ENCODE measurements at regions not wholly inside any gene's neighbourhood (a gene's known extent, or its start where the extent isn't known, plus 50 kb on each side); places are given as distances from the start of the nearest gene placed in this dataset.

DNA sequence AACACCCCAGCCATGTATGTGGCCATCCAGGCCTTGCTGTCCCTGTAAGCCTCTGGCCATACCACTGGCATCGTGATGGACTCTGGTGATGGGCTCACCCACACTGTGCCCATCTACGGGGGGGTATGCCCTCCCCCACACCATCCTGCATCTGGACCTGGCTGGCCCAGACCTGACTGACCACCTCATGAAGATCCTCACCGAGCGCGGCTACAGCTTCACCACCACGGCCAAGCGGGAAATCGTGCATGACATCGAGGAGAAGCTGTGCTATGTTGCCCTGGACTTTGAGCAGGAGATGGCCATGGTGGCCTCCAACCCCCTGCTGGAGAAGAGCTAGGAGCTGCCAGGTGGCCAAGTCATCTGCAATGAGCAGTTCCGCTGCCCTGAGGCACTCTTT is 80.4 kb upstream of the ZCCHC2 start:
- DNase-seq (ENCODE audit: low read depth, low spot score) = no peak
- Histone ChIP-seq H3K9me3 (ENCODE audit: control insufficient read depth, insufficient read depth, low read length) (no peaks in the 10 kb centered on the region; the same call in 1 of the 2 replicates), H3K4me3 (ENCODE audit: low read depth, low read length) (no peak overlapping the region), H3K27ac (ENCODE audit: low read depth, low read length) (no peak overlapping the region), H3K27me3 (ENCODE audit: control insufficient read depth, insufficient read depth, low read length) (peaks cover 7% of the 10 kb centered on the region)
- ChIA-PET POLR2A (no interaction called here), CTCF (no interaction called here)
- TF ChIP-seq, protein P1, sequence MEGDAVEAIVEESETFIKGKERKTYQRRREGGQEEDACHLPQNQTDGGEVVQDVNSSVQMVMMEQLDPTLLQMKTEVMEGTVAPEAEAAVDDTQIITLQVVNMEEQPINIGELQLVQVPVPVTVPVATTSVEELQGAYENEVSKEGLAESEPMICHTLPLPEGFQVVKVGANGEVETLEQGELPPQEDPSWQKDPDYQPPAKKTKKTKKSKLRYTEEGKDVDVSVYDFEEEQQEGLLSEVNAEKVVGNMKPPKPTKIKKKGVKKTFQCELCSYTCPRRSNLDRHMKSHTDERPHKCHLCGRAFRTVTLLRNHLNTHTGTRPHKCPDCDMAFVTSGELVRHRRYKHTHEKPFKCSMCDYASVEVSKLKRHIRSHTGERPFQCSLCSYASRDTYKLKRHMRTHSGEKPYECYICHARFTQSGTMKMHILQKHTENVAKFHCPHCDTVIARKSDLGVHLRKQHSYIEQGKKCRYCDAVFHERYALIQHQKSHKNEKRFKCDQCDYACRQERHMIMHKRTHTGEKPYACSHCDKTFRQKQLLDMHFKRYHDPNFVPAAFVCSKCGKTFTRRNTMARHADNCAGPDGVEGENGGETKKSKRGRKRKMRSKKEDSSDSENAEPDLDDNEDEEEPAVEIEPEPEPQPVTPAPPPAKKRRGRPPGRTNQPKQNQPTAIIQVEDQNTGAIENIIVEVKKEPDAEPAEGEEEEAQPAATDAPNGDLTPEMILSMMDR (IDR thresholded peaks at IDR 0.05; ENCODE audit: low read depth, low read length) = no peak

DNA sequence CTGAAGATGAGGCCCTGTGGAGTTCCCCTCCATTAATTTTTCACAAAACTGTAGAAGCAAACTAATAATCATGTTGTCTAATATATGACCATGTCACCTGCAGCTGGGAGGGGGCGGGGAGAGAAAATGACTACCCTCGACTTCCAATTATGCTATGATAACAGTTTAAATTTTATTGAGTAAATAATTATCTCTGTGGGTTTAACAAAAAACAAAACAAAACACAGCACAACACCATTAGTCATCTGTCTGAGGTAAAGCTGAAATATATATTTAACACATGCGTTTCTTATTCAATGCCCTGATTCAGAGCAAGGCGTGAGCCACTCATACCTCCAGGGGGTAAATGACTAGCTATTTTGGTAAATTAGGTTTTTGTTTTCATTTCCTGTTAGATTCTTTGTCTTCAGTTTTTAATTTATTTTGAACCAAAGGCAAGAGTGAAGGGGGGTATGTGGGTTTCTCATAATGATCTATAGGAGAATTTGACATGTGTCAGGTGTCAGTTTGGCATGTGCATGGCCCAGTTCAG is 77.4 kb upstream of the ZCCHC2 start:
- CTCF ChIA-PET = interaction anchor here (0.9 kb wide), 1 partner anchor 20 kb away, joined by 5 read pairs; no protein-coding TSS in a partner anchor
- POLR2A ChIA-PET = no interaction called here

DNA sequence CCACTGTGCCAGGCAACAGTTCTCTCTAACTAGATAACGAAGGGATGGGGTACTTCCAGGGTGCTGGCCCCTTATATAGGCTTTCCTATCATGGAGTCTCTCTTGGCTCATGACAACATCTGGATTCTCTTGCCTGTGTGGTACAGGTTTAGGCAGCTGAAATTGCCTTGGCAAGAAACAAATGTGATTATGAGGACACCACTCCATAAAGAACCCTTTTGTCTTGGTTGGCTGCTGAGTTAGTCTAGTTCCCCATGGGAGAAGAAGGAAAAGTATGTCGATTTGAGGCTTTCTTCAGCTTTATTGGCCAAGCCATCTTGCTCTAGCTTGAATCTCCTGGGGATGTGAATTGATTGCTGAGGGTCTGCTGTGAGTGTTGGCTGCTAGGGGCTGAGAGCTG is 76.3 kb upstream of the ZCCHC2 start:
- Histone ChIP-seq H3K9me3 (ENCODE audit: control insufficient read depth, insufficient read depth, low read length) (no peaks in the 10 kb centered on the region; the same call in 1 of the 2 replicates), H3K27me3 (ENCODE audit: control insufficient read depth, insufficient read depth, low read length) (peaks cover 7% of the 10 kb centered on the region), H3K27ac (ENCODE audit: low read depth, low read length) (no peak overlapping the region), H3K4me3 (ENCODE audit: low read depth, low read length) (no peak overlapping the region)
- TF ChIP-seq, protein P1 (IDR thresholded peaks at IDR 0.05; ENCODE audit: low read depth, low read length) = no peak
- DNase-seq (ENCODE audit: low read depth, low spot score) = no peak
- ChIA-PET POLR2A (no interaction called here), CTCF (no interaction called here)

More for the DNA sequence above, 77.4 kb upstream of the ZCCHC2 start:
- no peak for DNase-seq (ENCODE audit: low read depth, low spot score)
- no peak overlapping the region for H3K4me3 ChIP-seq (ENCODE audit: low read depth, low read length)
- no peak overlapping the region for H3K27ac ChIP-seq (ENCODE audit: low read depth, low read length)
- no peaks in the 10 kb centered on the region; the same call in 1 of the 2 replicates for H3K9me3 ChIP-seq (ENCODE audit: control insufficient read depth, insufficient read depth, low read length)
- TF ChIP-seq, protein P1 (IDR thresholded peaks at IDR 0.05; ENCODE audit: low read depth, low read length) = no peak
- H3K27me3 ChIP-seq (ENCODE audit: control insufficient read depth, insufficient read depth, low read length) = peaks cover 7% of the 10 kb centered on the region

DNA sequence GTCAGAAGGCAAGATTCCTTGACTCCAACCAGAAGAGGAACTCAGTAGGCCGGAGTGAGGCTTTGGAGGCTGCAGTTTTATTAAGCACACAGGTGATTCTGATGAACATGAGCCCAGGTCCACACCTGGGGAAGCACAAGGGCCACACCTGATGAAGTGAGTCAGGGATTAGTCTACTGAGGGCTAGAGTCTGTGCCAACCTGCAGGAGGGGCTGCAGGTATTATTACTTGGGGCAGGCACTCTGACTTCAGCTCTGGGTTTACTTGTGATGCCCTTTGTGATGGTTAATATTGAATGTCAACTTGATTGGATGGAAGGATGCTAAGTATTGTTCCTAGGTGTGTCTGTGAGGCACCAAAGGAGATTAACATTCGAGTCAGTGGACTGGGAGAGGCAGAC is 75.2 kb upstream of the ZCCHC2 start:
- no peak overlapping the region for H3K4me3 ChIP-seq (ENCODE audit: low read depth, low read length)
- H3K9me3 ChIP-seq (ENCODE audit: control insufficient read depth, insufficient read depth, low read length) = no peaks in the 10 kb centered on the region
- CTCF ChIA-PET = no interaction called here
- no peak for DNase-seq (ENCODE audit: low read depth, low spot score)
- TF ChIP-seq, protein P1 (IDR thresholded peaks at IDR 0.05; ENCODE audit: low read depth, low read length) = no peak
- POLR2A ChIA-PET = no interaction called here
- peaks cover 7% of the 10 kb centered on the region for H3K27me3 ChIP-seq (ENCODE audit: control insufficient read depth, insufficient read depth, low read length)
- no peak overlapping the region for H3K27ac ChIP-seq (ENCODE audit: low read depth, low read length)

DNA sequence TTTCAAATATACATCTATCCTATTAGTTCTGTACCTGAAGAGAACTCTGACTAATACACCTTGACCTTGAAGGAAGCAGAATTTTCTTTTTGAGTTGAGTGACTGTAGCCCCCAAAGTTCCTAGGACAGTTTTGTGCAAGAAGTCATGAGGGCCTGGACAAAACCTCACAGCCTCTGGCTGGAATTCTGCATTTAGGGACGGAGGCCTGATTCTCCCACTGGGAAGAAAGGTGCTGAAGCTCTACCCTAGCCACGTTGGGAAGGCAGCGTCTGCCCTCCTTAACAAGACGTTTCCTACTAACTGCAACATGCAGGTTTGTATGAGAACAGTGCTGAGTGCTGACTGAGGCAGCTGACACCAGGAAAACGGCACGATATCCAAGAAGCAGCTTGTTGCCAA is 74.4 kb upstream of the ZCCHC2 start:
- DNase-seq (ENCODE audit: low read depth, low spot score) = no peak
- no peak overlapping the region for H3K27ac ChIP-seq (ENCODE audit: low read depth, low read length)
- peaks cover 7% of the 10 kb centered on the region for H3K27me3 ChIP-seq (ENCODE audit: control insufficient read depth, insufficient read depth, low read length)
- ChIA-PET CTCF (no interaction called here), POLR2A (no interaction called here)
- H3K9me3 ChIP-seq (ENCODE audit: control insufficient read depth, insufficient read depth, low read length) = no peaks in the 10 kb centered on the region
- H3K4me3 ChIP-seq (ENCODE audit: low read depth, low read length) = no peak overlapping the region
- TF ChIP-seq, protein P1 (IDR thresholded peaks at IDR 0.05; ENCODE audit: low read depth, low read length) = no peak
